ENCODE measurements at regions not wholly inside any gene's neighbourhood (a gene's known extent, or its start where the extent isn't known, plus 50 kb on each side); places are given as distances from the start of the nearest gene placed in this dataset.

DNA sequence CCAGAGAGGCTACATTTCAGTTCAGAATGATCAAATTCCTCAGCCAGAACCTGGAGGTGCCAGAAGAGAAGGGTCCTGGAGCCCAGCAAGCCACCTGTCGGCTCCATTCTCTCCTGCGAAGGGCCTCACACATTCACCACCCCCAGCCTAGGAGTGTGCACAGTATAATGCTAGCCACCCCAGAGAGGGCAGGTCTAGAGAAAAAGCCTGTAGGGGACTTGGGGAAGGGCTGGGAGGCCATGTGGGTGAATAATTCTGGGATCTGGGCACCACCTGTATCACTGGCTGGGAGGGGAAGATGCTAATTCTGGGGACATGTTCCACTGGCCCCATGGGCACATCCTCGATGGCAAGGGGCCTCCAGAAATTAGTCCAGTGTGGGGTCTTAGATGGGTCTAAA lies 127.6 kb upstream of the HNMT start:
- Histone ChIP-seq H3K27ac (ENCODE audit: low read length) (no peak overlapping the region), H2AFZ (ENCODE audit: low read depth, low read length) (no peak overlapping the region), H3K79me2 (replicated peaks; ENCODE audit: insufficient read depth, low read length) (no peaks in the 10 kb centered on the region), H3K4me3 (ENCODE audit: low read length) (no peak overlapping the region), H3K4me2 (ENCODE audit: low read length) (no peak overlapping the region), H3K9me3 (ENCODE audit: low read length) (no peaks in the 10 kb centered on the region), H4K20me1 (ENCODE audit: insufficient read depth) (no peaks in the 10 kb centered on the region), H3K36me3 (ENCODE audit: insufficient read depth, low read length) (no peaks in the 10 kb centered on the region), H3K9me2 (ENCODE audit: insufficient read depth, low read length) (no peaks in the 10 kb centered on the region), H3K27me3 (ENCODE audit: insufficient read depth, low read depth, low read length) (no peaks in the 10 kb centered on the region), H3F3A (ENCODE audit: insufficient read depth, low read length, poor library complexity, severe bottlenecking) (no peaks in the 10 kb centered on the region), H3K9ac (ENCODE audit: low read length) (no peak overlapping the region)
- TF ChIP-seq POLR2AphosphoS5 (IDR thresholded peaks at IDR 0.05) (no peak), TAF1 (IDR thresholded peaks at IDR 0.05; ENCODE audit: low read depth) (no peak), SMC3 (conservative IDR thresholded peaks at IDR 0.05; ENCODE audit: poor library complexity) (no peak), RAD21 (conservative IDR thresholded peaks at IDR 0.05) (no peak), EZH2 (IDR thresholded peaks at IDR 0.05; ENCODE audit: borderline replicate concordance, insufficient read depth, low read length, poor library complexity, severe bottlenecking) (no peak), EP300 (conservative IDR thresholded peaks at IDR 0.05; ENCODE audit: poor library complexity, severe bottlenecking) (no peak), MXI1 (conservative IDR thresholded peaks at IDR 0.05; ENCODE audit: poor library complexity, severe bottlenecking) (no peak)
- TF ChIP-seq, protein P1, sequence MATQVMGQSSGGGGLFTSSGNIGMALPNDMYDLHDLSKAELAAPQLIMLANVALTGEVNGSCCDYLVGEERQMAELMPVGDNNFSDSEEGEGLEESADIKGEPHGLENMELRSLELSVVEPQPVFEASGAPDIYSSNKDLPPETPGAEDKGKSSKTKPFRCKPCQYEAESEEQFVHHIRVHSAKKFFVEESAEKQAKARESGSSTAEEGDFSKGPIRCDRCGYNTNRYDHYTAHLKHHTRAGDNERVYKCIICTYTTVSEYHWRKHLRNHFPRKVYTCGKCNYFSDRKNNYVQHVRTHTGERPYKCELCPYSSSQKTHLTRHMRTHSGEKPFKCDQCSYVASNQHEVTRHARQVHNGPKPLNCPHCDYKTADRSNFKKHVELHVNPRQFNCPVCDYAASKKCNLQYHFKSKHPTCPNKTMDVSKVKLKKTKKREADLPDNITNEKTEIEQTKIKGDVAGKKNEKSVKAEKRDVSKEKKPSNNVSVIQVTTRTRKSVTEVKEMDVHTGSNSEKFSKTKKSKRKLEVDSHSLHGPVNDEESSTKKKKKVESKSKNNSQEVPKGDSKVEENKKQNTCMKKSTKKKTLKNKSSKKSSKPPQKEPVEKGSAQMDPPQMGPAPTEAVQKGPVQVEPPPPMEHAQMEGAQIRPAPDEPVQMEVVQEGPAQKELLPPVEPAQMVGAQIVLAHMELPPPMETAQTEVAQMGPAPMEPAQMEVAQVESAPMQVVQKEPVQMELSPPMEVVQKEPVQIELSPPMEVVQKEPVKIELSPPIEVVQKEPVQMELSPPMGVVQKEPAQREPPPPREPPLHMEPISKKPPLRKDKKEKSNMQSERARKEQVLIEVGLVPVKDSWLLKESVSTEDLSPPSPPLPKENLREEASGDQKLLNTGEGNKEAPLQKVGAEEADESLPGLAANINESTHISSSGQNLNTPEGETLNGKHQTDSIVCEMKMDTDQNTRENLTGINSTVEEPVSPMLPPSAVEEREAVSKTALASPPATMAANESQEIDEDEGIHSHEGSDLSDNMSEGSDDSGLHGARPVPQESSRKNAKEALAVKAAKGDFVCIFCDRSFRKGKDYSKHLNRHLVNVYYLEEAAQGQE (IDR thresholded peaks at IDR 0.05; ENCODE audit: borderline replicate concordance) = no peak
- TF ChIP-seq, protein P2, sequence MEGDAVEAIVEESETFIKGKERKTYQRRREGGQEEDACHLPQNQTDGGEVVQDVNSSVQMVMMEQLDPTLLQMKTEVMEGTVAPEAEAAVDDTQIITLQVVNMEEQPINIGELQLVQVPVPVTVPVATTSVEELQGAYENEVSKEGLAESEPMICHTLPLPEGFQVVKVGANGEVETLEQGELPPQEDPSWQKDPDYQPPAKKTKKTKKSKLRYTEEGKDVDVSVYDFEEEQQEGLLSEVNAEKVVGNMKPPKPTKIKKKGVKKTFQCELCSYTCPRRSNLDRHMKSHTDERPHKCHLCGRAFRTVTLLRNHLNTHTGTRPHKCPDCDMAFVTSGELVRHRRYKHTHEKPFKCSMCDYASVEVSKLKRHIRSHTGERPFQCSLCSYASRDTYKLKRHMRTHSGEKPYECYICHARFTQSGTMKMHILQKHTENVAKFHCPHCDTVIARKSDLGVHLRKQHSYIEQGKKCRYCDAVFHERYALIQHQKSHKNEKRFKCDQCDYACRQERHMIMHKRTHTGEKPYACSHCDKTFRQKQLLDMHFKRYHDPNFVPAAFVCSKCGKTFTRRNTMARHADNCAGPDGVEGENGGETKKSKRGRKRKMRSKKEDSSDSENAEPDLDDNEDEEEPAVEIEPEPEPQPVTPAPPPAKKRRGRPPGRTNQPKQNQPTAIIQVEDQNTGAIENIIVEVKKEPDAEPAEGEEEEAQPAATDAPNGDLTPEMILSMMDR (IDR thresholded peaks at IDR 0.05; ENCODE audit: poor library complexity, severe bottlenecking) = no peak

DNA sequence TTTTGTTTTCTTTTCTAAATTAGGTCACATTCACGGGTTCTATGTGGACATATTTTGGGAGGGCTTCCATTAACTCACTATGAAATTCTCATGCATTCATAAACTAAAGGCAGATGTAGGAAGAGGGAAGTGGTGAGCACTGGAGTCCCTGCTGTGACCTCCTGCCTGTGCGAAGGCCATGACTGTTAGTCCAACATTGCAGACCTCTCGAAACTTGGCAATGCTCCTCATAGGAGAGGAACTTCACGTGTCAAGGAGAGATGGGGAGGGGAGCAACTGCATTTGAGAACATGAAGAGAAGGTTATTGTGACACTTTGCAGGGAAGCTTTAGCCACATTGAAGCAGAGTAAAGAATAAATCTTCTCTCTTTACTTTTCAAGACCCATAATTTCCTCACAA lies 126.4 kb upstream of the HNMT start:
- H3K4me2 ChIP-seq (ENCODE audit: low read length) = no peak overlapping the region
- H3K27ac ChIP-seq (ENCODE audit: low read length) = no peak overlapping the region
- TF ChIP-seq MXI1 (conservative IDR thresholded peaks at IDR 0.05; ENCODE audit: poor library complexity, severe bottlenecking) (no peak), EZH2 (IDR thresholded peaks at IDR 0.05; ENCODE audit: borderline replicate concordance, insufficient read depth, low read length, poor library complexity, severe bottlenecking) (no peak), EP300 (conservative IDR thresholded peaks at IDR 0.05; ENCODE audit: poor library complexity, severe bottlenecking) (no peak), SMC3 (conservative IDR thresholded peaks at IDR 0.05; ENCODE audit: poor library complexity) (no peak), POLR2AphosphoS5 (IDR thresholded peaks at IDR 0.05) (no peak), TAF1 (IDR thresholded peaks at IDR 0.05; ENCODE audit: low read depth) (no peak), RAD21 (conservative IDR thresholded peaks at IDR 0.05) (no peak)
- TF ChIP-seq, protein P2 (IDR thresholded peaks at IDR 0.05; ENCODE audit: poor library complexity, severe bottlenecking) = no peak
- TF ChIP-seq, protein P1 (IDR thresholded peaks at IDR 0.05; ENCODE audit: borderline replicate concordance) = no peak

More for the DNA sequence above, 126.4 kb upstream of the HNMT start:
- Histone ChIP-seq H3K9me2 (ENCODE audit: insufficient read depth, low read length) (no peaks in the 10 kb centered on the region), H3K36me3 (ENCODE audit: insufficient read depth, low read length) (no peaks in the 10 kb centered on the region), H3K79me2 (replicated peaks; ENCODE audit: insufficient read depth, low read length) (no peaks in the 10 kb centered on the region), H3K9ac (ENCODE audit: low read length) (no peak overlapping the region), H3K4me3 (ENCODE audit: low read length) (no peak overlapping the region), H3F3A (ENCODE audit: insufficient read depth, low read length, poor library complexity, severe bottlenecking) (no peaks in the 10 kb centered on the region), H3K9me3 (ENCODE audit: low read length) (no peaks in the 10 kb centered on the region), H2AFZ (ENCODE audit: low read depth, low read length) (no peak overlapping the region), H4K20me1 (ENCODE audit: insufficient read depth) (no peaks in the 10 kb centered on the region), H3K27me3 (ENCODE audit: insufficient read depth, low read depth, low read length) (no peaks in the 10 kb centered on the region)
